Stimulated activated CD4-positive, alpha-beta T cell treated with anti-CD3 and anti-CD28 coated beads, Interleukin-15, amount 100 ng/mL, for 48 hours (primary cell): ENCODE measurements at regions not wholly inside any gene's neighbourhood (a gene's known extent, or its start where the extent isn't known, plus 50 kb on each side); places are given as distances from the start of the nearest gene placed in this dataset.
"Not testable (repeated sequence)": the region's sequence is repeated elsewhere in the genome, so short reads cannot be mapped to it uniquely, and the experiment has no call there.

Experiments
- DNase-seq, 2 donors: peaks; one replicate each; pipeline ENCODE4 v3.0.0-alpha.2; 2020; ENCODE audit warnings: low read depth in 2 of 2

DNA sequence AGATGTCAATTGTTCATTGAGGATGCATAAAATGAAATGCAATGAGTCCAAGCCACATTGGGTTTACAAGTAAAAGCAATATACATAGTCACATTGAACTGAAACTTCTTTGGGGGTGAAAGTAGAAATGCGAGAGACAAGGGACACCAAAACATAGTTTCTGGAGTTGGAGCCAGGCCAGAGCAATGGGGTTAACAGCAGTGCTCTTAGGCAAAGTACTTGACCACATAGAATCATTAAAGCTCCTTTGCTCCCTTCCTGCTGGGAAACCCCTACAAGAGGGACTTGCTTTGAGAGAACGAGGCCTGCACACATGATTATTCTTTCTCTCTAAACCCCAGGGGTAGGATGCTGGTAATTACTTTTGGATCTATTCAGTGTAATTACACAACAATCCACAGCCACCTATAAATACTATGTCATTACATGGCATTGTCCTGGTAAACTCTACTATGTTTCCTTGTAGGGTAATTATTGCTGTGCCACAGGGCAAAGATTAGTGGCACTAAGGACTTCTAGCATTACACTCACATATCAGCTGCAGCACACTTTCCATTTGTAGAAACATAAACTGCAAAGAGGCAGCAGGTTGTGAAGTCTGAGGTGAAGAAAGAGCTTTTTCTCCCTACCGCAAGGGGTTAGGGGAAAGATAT, 421.6 kb upstream of the PBX1 start:
- DNase-seq = no peak

DNA sequence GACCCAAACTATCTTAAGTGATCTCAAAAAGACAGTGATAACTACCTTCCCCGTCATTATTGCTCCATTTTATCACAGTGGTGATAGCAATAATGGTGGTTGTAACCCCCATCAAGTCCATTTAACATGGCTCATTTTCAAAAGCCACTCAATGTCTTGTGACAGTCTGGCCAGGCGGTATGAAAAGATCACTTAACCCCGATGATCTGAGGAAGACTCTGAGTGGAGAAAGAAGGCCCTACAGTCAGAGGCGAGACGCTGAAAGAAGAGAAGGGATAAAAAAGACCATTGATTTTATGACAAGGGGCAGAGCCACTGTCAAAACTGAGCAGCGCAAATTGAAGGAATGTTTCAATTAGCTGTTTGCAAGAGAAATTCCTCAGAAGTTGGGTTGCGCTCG, 417.2 kb upstream of the PBX1 start:
- DNase-seq = no peak

DNA sequence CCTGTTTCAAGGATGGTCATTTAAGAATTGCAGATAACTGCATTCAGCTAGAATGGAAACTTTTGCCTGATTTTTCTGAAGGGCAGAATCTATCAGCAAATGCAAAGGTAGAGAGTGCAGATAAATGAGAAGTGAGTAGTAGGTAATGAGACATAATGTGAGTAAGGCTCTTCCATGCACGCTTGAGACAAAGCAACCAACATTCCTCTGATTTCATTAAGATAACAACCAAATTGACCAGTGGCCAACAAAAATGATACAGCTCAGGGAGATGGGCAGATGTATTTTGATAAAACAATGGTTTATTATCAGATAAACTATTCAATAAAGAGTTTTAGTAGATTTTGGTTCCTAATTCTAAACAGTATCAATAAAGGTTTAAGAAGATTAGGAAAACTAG, 404.4 kb upstream of the PBX1 start:
- DNase-seq = no peak

DNA sequence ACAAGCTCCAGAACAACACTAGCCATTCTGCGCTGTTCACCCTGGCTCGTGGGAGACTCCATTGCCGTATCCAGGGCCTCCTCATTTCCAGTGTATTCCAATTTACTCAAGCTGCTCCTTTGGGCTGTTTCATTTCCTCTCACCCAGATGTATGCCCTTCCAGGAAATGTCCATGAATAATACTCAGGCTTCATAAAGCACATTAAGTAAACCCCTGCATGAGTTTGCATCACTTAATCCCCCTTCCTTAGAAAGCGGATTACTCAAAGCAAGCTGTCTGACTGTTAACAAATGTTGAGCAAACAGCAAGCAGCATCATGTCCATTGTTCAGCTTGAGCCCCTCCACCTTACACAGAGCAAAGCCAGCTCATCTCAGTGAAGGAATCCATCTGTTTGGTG, 403.6 kb upstream of the PBX1 start:
- DNase-seq = no peak

DNA sequence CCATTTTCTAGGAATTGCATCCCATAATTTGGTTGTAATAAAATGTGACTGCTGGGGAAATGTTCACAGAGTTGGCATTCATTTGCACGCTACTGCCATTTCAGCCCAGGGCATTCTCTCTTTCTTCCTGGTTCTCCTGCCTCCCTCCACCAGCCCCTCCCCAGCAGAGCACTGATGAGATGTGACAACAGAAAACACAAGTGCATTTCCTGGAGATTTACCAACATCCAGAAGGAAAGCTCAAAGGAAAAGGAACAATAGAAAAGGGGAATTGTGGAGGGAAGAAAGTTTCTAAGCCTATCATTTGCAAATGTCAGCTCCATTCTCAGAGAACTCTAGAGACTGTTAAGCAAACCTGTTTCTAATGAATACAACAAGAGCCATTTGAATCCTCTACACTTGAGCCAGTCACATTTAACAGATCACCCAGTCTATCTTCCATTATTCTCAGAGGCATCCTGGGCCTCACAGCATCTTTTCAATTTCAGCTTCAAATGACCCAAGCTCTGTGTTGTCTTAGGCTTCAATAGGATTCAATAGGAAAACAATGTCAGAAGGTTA, 395.6 kb upstream of the PBX1 start:
- no peak for DNase-seq

DNA sequence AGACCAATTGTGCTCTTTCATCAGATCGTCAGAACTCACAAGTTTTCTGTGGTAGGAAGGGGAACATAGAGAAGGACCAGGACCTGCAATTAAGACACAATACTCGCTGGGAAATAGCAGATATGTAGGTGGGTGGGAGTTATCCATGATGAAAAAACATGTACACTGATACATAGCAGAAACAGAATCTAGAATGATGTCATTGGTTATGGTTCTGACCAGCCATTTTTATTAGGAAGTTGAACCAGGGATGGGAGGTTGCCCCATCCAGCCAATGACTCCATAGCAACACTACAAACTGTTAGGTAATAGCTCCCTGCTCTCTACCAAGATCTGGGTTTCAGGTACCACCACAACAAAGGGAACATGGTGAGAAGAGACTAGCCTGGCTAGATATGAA, 393.5 kb upstream of the PBX1 start:
- DNase-seq = no peak

DNA sequence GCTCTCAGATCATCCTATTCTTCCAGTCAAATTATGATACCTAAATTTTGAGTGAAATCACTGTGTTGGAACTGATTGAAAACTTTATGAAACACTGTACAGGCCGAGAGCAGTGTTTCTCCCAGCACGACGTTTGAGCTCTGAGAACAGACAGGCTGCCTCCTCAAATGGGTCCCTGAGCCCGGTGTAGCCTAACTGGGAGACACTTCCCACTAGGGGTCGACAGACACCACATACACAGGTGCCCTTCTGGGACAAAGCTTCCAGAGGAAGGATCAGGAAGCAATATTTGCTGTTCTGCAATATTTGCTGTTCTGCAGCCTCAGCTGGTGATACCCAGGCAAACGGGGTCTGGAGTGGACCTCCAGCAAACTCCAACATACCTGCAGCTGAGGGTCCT, 392.5 kb upstream of the PBX1 start:
- not testable (repeated sequence) for DNase-seq

DNA sequence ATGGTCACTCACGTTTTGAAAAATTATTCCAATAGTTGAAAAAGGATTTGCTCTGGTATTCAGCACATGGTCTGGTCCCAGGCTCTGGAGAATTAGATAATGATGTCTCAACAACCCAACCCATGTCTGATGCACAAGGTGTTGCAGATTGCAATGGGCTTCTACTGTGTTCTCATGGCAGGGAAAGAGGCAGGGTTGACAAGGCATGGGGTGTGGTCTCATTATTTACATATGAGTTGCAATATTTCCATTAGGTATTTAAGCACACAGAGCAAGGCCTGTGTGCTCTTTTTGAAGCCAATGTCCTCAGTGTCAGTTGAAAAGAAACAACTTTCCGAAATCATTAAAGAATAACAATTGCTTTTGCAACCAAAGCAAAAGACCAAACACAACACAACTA, 381.9 kb upstream of the PBX1 start:
- DNase-seq = no peak

DNA sequence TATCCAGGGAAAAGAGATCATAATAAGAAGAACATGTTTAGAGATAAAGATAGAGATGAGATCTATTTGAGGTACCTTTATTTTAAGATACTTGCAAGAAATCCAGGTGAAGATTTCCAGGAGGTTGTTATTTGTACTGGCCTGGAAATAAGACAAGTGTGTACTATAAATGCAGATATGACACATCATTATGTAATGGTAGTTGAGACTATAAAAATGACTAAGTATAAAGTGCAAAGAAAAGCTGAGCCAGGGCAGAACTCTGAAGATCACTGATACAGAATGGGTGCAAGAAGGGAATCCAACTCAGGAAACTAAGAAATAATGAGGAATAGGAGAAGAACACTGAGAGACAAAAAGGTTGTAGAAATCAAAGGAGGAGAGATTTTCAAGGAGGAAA, 378.2 kb upstream of the PBX1 start:
- DNase-seq = no peak

DNA sequence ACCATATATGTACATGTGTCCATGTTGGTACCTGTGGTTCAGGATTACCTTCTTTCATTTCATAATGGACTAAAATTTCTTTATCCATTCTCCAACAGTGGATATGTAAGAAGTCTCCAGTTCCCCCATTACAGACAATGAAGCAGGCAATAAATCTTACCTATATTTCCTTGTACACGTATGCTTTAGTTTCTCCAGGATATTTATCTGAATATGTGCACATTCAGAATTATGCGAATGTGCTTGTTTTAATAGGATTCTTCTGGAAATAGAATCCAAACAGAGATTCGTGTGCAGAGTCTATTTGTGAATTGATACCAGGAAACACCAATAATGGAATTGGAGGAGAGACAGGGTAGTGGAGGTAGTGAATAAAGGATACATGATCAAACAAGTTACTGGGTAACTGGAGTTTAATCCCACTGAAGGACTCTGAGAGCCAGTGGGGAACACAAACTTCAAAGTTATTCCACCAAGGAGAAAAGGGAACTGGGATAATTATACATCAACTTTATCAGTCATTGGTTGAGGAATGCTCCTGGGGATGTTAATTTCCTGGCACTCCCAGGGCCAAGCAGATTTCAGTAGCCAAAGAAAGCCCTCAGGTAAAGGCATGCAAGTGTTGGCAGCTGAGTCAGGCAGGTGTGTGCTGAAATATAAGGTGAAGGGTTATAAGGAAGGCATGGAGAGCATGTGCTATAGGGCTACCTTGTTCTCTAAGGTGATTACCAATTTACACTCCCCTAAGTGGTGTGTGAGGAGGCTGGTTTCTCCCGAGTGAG, 374.9 kb upstream of the PBX1 start:
- DNase-seq = no peak

DNA sequence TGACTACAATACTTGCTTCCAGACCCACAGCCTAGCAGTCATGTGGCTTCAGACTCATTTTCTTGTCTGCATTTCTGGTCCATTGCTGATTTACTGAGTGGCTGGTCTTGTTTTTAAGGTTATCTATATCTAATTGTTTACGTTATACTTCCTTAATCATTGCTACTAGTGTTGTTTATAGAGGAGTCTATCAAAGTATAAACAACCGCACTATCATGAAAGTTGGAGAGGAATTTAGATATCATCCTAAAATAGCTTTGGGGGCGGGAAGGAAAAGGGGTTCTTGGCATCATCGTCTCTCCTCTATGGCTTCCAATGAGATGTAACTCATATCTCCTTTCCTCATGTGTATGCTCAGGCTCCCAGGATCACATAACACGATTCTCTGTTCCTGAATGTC, 372.1 kb upstream of the PBX1 start:
- no peak for DNase-seq

DNA sequence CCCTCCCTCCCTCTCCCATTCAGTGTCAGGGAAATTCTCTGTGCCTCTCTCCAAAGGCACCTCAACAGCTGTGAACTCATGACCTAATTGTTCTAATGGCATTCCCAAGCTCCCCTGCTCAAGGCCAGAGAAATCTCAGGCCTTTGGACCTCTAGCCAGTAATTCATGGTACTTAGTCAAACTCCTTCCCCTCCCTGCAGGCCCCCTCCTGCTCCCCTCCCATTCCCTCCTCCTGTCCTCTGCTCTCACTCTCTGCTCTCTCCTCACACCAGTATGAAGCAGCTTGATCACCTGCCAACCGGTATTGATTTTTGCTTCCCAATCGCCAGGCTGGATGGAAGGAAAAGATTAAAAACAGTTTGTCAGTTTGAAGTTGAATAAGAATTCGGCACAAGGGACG, 370.5 kb upstream of the PBX1 start:
- no peak for DNase-seq

DNA sequence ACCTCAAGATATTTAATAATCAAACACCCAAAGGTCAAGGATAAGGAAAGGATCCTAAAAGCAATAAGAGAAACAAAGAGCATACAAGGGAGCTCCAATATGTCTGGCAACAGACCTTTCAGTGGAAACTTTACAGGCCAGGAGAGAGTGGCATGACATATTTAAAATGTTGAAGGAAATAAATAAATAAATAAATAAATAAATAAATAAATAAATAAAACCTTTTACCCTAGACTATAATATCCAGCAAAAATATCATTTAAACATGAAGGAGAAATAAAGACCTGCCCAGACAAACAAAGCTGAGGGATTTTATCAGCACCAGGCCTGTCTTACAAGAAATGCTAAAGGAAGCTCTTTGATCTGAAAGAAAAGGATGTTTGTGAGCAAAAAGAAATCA, 367.8 kb upstream of the PBX1 start:
- DNase-seq = no peak

DNA sequence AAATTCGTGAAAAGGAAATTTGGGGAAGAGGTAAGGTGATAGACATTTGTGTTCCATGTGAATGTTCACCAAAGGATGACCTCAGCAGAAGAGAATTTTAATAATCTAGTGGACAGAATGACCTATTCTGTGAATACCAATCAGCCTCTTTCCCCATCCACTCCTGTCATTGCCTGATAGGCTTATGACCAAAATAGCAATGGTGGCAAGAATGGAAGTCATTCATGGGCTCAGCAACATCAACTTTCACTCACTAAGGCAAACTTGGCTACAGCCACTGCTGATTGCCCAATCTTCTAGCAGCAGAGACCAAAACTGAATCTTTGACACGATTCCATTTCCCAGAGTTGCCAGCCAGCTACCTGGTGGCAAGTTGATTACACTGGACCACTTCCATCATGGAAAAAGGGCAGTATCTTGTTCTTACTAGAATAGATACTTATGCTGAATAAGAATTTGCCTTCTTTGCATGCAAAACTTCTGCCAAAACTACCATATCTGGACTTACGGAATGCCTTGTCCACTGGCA, 348.7 kb upstream of the PBX1 start:
- no peak for DNase-seq

DNA sequence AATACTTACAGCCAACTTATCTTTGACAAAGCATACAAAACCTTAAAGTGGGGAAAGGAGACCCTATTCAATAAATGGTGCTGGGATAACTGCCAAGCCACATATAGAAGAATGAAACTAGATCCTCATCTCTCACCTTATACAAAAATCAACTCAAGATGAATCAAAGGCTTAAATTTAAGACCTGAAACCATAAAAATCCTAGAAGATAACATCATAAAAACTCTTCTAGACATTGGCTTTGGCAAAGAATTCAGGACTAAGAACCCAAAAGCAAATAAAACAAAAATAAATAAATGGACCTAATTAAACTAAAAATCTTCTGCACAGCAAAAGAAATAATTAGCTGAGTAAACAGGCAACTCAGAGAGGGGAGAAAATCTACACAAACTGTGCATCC, 335.6 kb upstream of the PBX1 start:
- DNase-seq = no peak

DNA sequence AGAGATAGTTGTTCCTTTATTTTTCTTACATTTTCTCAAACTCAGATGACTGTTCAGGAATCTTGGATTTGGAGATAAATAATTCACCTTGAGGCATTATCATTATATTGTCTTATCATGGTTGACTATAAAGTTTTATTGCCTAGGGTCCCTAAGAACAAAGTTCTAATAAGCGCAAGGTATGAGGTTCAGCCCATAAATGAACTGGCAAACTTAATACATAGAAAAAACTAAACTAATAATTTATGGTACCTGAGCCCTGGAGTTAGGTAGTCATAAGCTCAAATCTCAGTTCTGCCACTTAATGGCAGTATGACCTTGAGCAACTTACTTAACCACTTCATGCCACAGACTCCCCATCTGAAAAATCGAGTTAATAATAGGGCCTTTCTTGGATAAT, 334.0 kb upstream of the PBX1 start:
- no peak for DNase-seq

DNA sequence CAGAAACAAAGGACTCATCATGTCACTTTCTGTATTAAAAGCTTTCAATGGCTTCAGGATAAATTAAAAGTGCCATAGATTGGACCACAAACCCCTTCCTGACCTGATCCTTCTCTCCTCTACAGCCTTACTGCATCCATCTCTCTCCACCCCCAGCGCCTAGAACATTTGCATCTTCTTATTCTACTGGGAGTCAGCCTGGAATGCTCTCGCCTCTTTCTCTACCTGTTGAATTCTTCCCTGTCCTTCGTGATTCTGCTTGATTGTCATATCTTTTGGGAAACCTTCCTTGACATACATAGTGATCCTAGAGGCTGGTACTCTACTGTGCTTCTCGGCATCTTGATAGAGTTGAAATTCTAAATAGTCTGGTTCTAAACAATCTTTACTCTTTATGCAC, 332.0 kb upstream of the PBX1 start:
- DNase-seq = no peak

DNA sequence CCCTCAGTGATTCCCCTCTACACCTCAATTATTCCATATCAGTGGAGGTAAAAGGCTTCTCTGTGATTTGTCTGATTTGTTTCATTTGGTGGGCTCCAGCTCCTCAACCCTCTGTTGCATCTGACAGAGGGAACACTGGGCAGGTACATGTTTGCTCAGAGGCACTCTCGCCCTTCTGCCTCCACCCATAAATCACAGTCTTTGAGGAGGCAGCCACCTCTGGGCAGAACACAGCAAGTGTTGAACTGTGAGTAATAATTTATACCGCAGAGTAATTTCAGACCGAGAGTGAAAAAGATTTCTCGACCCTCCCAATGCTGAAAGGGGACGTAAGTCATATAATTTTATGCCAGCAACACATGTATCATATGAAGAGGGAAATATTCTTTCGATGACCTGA, 330.1 kb upstream of the PBX1 start:
- no peak for DNase-seq

DNA sequence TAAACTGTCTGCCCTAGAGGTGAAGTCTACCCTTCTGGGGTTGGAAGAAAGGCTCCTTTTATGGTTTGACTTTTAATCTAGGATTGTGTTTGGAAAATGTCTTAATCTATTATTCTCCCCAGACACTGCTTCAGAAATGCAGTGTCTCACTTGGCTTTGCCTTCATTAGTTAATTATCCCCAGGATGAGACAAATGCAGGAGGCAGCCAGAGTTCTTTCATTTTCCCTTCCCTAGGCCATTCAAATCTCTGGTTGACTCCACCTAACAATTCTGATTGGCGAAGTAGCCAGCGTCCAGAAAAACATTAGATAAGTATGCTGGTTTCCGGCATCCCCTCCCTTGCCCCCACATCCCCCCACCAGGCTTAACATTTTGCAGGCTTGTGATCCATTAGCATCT, 325.8 kb upstream of the PBX1 start:
- DNase-seq = no peak

DNA sequence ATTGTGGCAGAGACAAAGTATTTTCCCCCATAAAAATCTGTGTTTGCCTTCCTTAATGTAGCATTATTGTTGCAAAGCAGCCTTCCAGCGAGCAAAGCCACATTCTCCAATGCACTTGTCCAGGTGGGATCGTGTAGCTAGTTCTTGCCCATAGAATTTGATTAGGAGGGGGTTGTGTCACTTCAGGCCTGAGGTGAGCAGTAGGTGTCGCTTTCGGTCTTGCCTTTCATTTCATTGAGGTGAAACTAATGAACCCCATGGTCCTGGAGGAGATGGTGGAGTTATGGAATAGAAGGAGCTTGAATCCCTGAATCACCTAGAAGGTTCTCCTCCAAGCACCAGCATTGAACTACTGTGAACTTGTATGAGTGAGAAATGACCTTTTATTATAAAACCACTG, 318.9 kb upstream of the PBX1 start:
- no peak for DNase-seq

DNA sequence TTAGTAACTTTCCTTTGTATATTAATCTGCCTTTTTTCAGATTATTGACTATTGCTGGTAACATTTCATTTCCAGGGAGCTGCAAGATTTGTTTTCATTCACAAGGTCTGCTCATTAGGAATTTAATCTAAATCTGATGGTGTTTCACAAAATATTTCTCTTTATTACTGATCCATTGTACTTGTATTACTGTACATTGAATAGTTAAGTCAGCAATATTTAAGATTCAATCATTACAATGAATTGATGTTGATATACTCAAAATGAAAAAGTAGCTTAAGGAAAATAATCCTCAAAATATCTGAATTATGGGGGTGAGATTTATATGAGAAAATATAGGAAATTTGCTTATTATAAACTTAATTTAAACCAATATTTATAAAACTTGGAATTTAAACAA, 308.6 kb upstream of the PBX1 start:
- no peak for DNase-seq

DNA sequence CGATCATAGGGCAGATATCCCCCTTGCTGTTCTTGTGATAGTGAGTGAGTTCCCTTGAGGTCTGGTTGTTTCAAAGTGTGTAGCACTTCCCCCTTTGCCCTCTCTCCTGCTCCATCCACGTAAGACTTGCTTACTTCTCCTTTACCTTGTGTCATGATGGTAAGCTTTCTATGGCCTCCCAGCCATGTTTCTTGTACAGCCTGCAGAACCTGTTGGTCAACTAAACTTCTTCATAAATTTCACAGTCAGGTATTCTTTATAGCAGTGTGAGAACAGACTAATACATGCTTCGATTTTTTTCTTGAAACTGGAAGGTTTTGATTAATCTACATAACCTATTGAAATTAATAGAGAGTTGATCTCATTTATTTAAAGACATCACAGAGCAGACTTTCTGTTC, 302.5 kb upstream of the PBX1 start:
- no peak for DNase-seq

DNA sequence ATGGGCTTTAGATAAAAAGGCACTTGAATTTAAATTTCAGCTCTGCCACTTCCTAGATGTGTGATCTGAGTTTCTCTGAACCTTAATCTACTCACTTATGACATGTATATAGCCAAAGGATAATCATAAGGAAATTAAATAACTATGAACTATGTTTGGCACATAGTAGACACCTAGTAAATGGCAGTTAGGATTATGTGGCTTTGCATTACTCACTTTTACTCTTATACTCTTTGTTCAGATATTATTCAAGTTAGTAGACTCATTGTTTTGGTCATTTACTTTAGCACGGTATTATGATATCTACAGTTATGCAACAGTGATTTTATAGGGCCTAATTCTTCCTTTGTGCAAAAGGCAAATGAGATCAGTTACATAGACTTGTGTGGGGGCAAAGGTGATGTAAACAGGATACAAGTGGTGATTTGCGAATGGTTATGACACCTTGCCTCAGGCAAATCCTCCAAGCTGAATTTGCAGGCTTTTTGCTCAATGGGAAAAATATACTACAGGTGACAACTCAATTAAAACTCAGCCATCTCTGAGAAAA, 297.2 kb upstream of the PBX1 start:
- no peak for DNase-seq
